ENCODE measurements at regions not wholly inside any gene's neighbourhood (a gene's known extent, or its start where the extent isn't known, plus 50 kb on each side); places are given as distances from the start of the nearest gene placed in this dataset.
A peak's percentile ranks its signal among the peaks of the same experiment; 100 is the strongest.
"Not testable (repeated sequence)": the region's sequence is repeated elsewhere in the genome, so short reads cannot be mapped to it uniquely, and the experiment has no call there.

DNA sequence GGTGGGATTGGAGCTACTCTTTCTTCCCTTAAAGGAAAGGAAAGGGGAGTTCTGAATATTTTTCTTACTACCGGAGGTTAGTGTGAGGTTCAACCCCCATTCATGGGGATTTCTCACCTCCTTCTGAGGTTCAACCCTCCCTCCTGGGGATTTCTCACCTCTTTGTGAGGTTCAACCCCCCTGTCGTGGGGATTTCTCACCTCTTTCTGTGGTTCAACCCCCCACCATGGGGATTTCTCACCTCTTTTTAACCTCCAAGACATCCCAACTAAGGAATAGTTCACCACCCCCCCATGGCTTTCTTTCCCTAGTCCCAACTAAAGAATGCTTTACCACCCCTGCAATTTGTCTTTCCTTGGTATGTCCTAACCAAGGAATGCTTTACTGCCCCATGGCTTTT, 520.3 kb downstream of the EDEM1 start:
- Histone ChIP-seq H3K4me1 (no peaks in the 10 kb centered on the region), H3K36me3 (no peaks in the 10 kb centered on the region), H3K4me3 (no peak overlapping the region), H3K27me3 (no peaks in the 10 kb centered on the region), H3K27ac (no peak overlapping the region), H3K9me3 (no peaks in the 10 kb centered on the region)
- ATAC-seq (ENCODE audit: low FRiP score in 2 of 2) = no peak
- no peak for DNase-seq
- TF ChIP-seq EP300 (IDR thresholded peaks at IDR 0.05) = no peak
- TF ChIP-seq, protein P1, sequence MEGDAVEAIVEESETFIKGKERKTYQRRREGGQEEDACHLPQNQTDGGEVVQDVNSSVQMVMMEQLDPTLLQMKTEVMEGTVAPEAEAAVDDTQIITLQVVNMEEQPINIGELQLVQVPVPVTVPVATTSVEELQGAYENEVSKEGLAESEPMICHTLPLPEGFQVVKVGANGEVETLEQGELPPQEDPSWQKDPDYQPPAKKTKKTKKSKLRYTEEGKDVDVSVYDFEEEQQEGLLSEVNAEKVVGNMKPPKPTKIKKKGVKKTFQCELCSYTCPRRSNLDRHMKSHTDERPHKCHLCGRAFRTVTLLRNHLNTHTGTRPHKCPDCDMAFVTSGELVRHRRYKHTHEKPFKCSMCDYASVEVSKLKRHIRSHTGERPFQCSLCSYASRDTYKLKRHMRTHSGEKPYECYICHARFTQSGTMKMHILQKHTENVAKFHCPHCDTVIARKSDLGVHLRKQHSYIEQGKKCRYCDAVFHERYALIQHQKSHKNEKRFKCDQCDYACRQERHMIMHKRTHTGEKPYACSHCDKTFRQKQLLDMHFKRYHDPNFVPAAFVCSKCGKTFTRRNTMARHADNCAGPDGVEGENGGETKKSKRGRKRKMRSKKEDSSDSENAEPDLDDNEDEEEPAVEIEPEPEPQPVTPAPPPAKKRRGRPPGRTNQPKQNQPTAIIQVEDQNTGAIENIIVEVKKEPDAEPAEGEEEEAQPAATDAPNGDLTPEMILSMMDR (IDR thresholded peaks at IDR 0.05) = no peak
- TF ChIP-seq POLR2AphosphoS5 (IDR thresholded peaks at IDR 0.05) = no peak
- no peak for TF ChIP-seq POLR2A (IDR thresholded peaks at IDR 0.05)
- WGBS, 2 donors = 43 to 68% methylated on average over 2 of the region's 2 CpGs

DNA sequence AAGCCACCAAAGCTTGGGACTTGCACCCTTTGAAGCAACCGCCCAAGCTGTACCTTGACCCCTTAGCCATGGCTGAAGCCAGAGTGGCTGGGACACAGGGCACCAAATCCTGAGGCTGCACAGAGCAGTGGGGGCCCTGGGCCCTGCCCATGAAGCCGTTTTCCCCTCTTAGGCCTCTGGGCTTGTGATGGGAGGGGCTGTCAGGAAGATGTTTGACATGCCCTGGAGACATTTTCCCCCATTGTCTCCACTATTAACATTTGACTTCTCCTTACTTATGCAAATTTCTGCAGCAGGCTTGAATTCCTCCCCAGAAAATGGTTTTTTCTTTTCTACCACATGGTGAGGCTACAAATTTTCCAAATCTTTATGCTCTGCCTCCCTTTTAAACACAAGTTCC, 522.2 kb downstream of the EDEM1 start:
- WGBS, 2 donors = 55 to 66% methylated on average over 2 of the region's 2 CpGs
- no peaks in the 10 kb centered on the region for H3K9me3 ChIP-seq
- no peaks in the 10 kb centered on the region for H3K36me3 ChIP-seq
- no peak for ATAC-seq (ENCODE audit: low FRiP score in 2 of 2)
- H3K27ac ChIP-seq = no peak overlapping the region
- TF ChIP-seq EP300 (IDR thresholded peaks at IDR 0.05) = no peak
- TF ChIP-seq, protein P1 (IDR thresholded peaks at IDR 0.05) = no peak
- no peak for TF ChIP-seq POLR2AphosphoS5 (IDR thresholded peaks at IDR 0.05)
- no peak for TF ChIP-seq POLR2A (IDR thresholded peaks at IDR 0.05)
- DNase-seq = peak in 1 of 2 donors; percentile 20
- H3K4me1 ChIP-seq = no peaks in the 10 kb centered on the region
- H3K4me3 ChIP-seq = no peak overlapping the region
- H3K27me3 ChIP-seq = no peaks in the 10 kb centered on the region

DNA sequence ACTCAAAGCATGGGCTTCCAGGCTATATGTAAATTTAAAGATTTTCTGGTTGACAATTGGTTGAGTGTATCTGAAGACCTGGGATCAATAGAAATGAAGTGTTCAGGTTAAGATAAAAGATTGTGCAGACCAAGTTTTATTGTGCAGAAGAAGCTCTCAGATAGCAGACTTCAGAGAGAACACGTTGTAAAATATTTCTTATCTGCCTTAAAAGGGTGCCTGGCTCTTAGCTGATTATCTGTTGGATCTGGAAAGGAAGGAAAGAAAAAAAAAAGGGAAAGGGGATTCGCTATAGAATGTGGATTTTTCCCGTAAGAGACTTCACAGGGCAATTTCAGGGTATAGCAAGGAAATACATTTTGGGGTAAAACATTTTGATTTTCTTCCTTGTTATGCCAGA, 523.2 kb downstream of the EDEM1 start:
- H3K27me3 ChIP-seq = no peaks in the 10 kb centered on the region
- no peak for TF ChIP-seq POLR2AphosphoS5 (IDR thresholded peaks at IDR 0.05)
- TF ChIP-seq, protein P1 (IDR thresholded peaks at IDR 0.05) = no peak
- H3K4me1 ChIP-seq = no peaks in the 10 kb centered on the region
- DNase-seq (no peak), ATAC-seq (ENCODE audit: low FRiP score in 2 of 2) (no peak)
- no peaks in the 10 kb centered on the region for H3K36me3 ChIP-seq
- no peak overlapping the region for H3K4me3 ChIP-seq
- no peak overlapping the region for H3K27ac ChIP-seq
- 50 to 52% methylated on average over 3 of the region's 3 CpGs for WGBS, 2 donors
- no peaks in the 10 kb centered on the region for H3K9me3 ChIP-seq

DNA sequence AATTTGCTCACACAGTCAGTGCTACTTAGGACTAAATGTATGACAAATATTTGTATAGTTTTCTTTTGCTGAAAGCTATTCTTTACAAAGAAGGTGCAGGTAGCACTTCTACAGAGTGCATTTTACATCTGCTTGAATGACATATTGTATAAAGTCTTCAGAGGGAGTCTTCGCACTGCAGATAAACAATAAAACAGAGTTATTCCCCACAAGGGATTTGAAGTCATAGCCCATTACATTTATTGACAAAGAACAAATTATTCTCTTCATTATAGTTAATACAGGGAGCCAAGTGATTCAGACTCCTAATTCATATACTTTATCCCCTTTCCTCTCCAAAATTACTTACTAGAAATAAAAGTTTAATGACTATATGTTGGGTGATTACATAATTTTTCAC, 529.7 kb downstream of the EDEM1 start:
- no peaks in the 10 kb centered on the region for H3K27me3 ChIP-seq
- WGBS, 2 donors = 79 to 82% methylated on average over 1 of the region's 1 CpG
- no peaks in the 10 kb centered on the region for H3K36me3 ChIP-seq
- DNase-seq (no peak), ATAC-seq (ENCODE audit: low FRiP score in 2 of 2) (no peak)
- H3K9me3 ChIP-seq = no peaks in the 10 kb centered on the region
- H3K27ac ChIP-seq = no peak overlapping the region
- no peak overlapping the region for H3K4me3 ChIP-seq
- H3K4me1 ChIP-seq = no peaks in the 10 kb centered on the region
- no peak for TF ChIP-seq POLR2A (IDR thresholded peaks at IDR 0.05)
- no peak for TF ChIP-seq POLR2AphosphoS5 (IDR thresholded peaks at IDR 0.05)
- no peak for TF ChIP-seq EP300 (IDR thresholded peaks at IDR 0.05)
- TF ChIP-seq, protein P1 (IDR thresholded peaks at IDR 0.05) = no peak

DNA sequence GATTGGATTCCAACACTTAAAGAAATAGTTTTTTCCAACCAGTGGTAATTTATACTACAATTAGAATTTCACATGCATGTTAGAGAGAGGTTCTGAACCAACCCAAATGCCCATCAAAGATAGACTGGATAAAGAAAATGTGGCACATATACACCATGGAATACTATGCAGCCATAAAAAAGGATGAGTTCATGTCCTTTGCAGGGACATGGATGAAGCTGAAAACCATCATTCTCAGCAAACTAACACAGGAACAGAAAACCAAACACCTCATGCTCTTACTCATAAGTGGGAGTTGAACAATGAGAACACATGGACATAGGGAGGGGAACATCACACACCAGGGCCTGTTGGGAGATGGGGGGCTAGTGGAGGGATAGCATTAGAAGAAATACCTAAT, 532.2 kb downstream of the EDEM1 start:
- H3K36me3 ChIP-seq; H3K4me3 ChIP-seq; H3K4me1 ChIP-seq; H3K9me3 ChIP-seq; ATAC-seq (ENCODE audit: low FRiP score in 2 of 2); DNase-seq; H3K27me3 ChIP-seq; H3K27ac ChIP-seq: not testable (repeated sequence)
